ENCODE measurements at regions not wholly inside any gene's neighbourhood (a gene's known extent, or its start where the extent isn't known, plus 50 kb on each side); places are given as distances from the start of the nearest gene placed in this dataset.

GRCh38 chr2:43039376-43040080 lies 186.9 kb downstream of the ZFP36L2 start:
- H3K4me1 ChIP-seq (ENCODE audit: control insufficient read depth in 4 of 4, insufficient read depth in 4 of 4, low read length in 3 of 4), result peaks cover 0 to 4% (median 1%) of the 10 kb centered on the region in 4 donors
- H3K27ac ChIP-seq (ENCODE audit: low read depth in 1 of 2, low read length in 2 of 2), result no peak overlapping the region
- no peaks in the 10 kb centered on the region for H3K27me3 ChIP-seq (ENCODE audit: control insufficient read depth in 4 of 4, insufficient read depth in 4 of 4, low read length in 3 of 4)
- TF ChIP-seq FOXA1 (IDR thresholded peaks at IDR 0.05) (no peak), ZBTB33 (IDR thresholded peaks at IDR 0.05) (no peak), JUND (IDR thresholded peaks at IDR 0.05) (no peak), HNF4G (IDR thresholded peaks at IDR 0.05) (no peak), RXRA (IDR thresholded peaks at IDR 0.05) (no peak), GABPA (IDR thresholded peaks at IDR 0.05 in 1 of 2, conservative IDR thresholded peaks at IDR 0.05 in 1 of 2) (no peak)
- H3K9ac ChIP-seq (ENCODE audit: low read depth in 1 of 2, low read length in 2 of 2), result no peak overlapping the region
- no peak overlapping the region for H3K4me3 ChIP-seq (ENCODE audit: low read depth in 1 of 3, low read length in 3 of 3)
- no peaks in the 10 kb centered on the region for H3K9me3 ChIP-seq (ENCODE audit: control insufficient read depth in 4 of 4, low read length in 3 of 4)
- DNase-seq (ENCODE audit: low spot score), result no peak
- WGBS, result 74% methylated on average over 21 of the region's 21 CpGs
- no peaks in the 10 kb centered on the region for H3K36me3 ChIP-seq (ENCODE audit: control insufficient read depth in 4 of 4, insufficient read depth in 3 of 4, low read depth in 1 of 4, low read length in 3 of 4)

GRCh38 chr2:43038696-43039094 lies 187.7 kb downstream of the ZFP36L2 start:
- no peak overlapping the region for H3K27ac ChIP-seq (ENCODE audit: low read depth in 1 of 2, low read length in 2 of 2)
- no peak overlapping the region for H3K9ac ChIP-seq (ENCODE audit: low read depth in 1 of 2, low read length in 2 of 2)
- WGBS, result 92% methylated on average over 12 of the region's 12 CpGs

More at GRCh38 chr2:43038696-43039094, 187.7 kb downstream of the ZFP36L2 start:
- Histone ChIP-seq H3K9me3 (ENCODE audit: control insufficient read depth in 4 of 4, low read length in 3 of 4) (no peaks in the 10 kb centered on the region), H3K4me1 (ENCODE audit: control insufficient read depth in 4 of 4, insufficient read depth in 4 of 4, low read length in 3 of 4) (peaks cover 0 to 4% (median 1%) of the 10 kb centered on the region in 4 donors), H3K27me3 (ENCODE audit: control insufficient read depth in 4 of 4, insufficient read depth in 4 of 4, low read length in 3 of 4) (no peaks in the 10 kb centered on the region), H3K4me3 (ENCODE audit: low read depth in 1 of 3, low read length in 3 of 3) (no peak overlapping the region), H3K36me3 (ENCODE audit: control insufficient read depth in 4 of 4, insufficient read depth in 3 of 4, low read depth in 1 of 4, low read length in 3 of 4) (no peaks in the 10 kb centered on the region)
- DNase-seq (ENCODE audit: low spot score), result no peak
- no peak for TF ChIP-seq RXRA (IDR thresholded peaks at IDR 0.05)
- no peak for TF ChIP-seq RAD21 (IDR thresholded peaks at IDR 0.05)
- TF ChIP-seq CTCF (IDR thresholded peaks at IDR 0.05; ENCODE audit: low read depth, low read length, missing input control), result no peak
- TF ChIP-seq JUND (IDR thresholded peaks at IDR 0.05), result no peak
- no peak for TF ChIP-seq FOXA1 (IDR thresholded peaks at IDR 0.05)
- TF ChIP-seq NR2F2 (IDR thresholded peaks at IDR 0.05), result no peak
- TF ChIP-seq EGR1 (IDR thresholded peaks at IDR 0.05; ENCODE audit: low read depth in 2 of 2), result no peak
- no peak for TF ChIP-seq HNF4G (IDR thresholded peaks at IDR 0.05)
- no peak for TF ChIP-seq HNF4A (conservative IDR thresholded peaks at IDR 0.05)
- no peak for TF ChIP-seq FOXA2 (IDR thresholded peaks at IDR 0.05)
- no peak for TF ChIP-seq SP1 (IDR thresholded peaks at IDR 0.05)
- TF ChIP-seq REST (IDR thresholded peaks at IDR 0.05), result no peak
- no peak for TF ChIP-seq TAF1 (conservative IDR thresholded peaks at IDR 0.05)
- no peak for TF ChIP-seq ZBTB33 (IDR thresholded peaks at IDR 0.05)
- no peak for TF ChIP-seq MAX (IDR thresholded peaks at IDR 0.05)

Data from liver (tissue), 8 donors.